HCT116 (cell line): ENCODE measurements at regions not wholly inside any gene's neighbourhood (a gene's known extent, or its start where the extent isn't known, plus 50 kb on each side); places are given as distances from the start of the nearest gene placed in this dataset.

Experiments used
- ATAC-seq: fragments of 200-7000 bp; cut with Tn5 transposase; 2 replicates; pipeline ENCODE4 v1.9.1; 2020; ENCODE audit warnings: mild to moderate bottlenecking, moderate library complexity
- BruUV-seq: library from RNA; stranded (reverse); fragments of 400-500 nt; replicated peaks from 2 replicates; lab custom pipeline; 2021; lab: Mats Ljungman, UMichigan
- CTCF ChIA-PET: fragments of 300-600 bp; sonication (Branson Sonifier 250); formaldehyde crosslinking; loops from one replicate; lab custom pipeline; 2021; ENCODE audit warnings: antibody characterized with exemption; lab: Charles Lee
- POLR2A ChIA-PET: fragments of 300-600, 350-600 bp; sonication (Branson Sonifier 250); formaldehyde crosslinking; loops from one replicate; lab custom pipeline; 2021; ENCODE audit warnings: antibody characterized with exemption; lab: Charles Lee
- RAD21 ChIA-PET, 2 experiments: fragments of 300-600 bp; sonication (Branson Sonifier 250); formaldehyde crosslinking; loops; one replicate each; lab custom pipeline; 2023; ENCODE audit warnings: low total read pairs in 2 of 2; ENCODE audit not compliant: uncharacterized antibody in 2 of 2, unreplicated experiment in 2 of 2, low non-redundant PET in 1 of 2; lab: Charles Lee
- DNase-seq: peaks from one replicate; pipeline ENCODE4 v3.0.0-alpha.2; 2010; ENCODE audit warnings: low read depth, low spot score
- H2AFZ ChIP-seq: fragments of 200-600 bp; shearing (Covaris generic), sonication (generic); 2 replicates; pipeline ENCODE4 v1.6.1; 2017; ENCODE audit warnings: low read depth, mixed run types, mixed read lengths, antibody characterized with exemption, low read length; ENCODE audit not compliant: poor library complexity, severe bottlenecking
- H3K27ac ChIP-seq: 2 replicates; pipeline ENCODE4 v1.5.1; 2012; ENCODE audit warnings: low read depth, low read length
- H3K27me3 ChIP-seq: fragments of 200-600 bp; sonication (generic); 2 replicates; pipeline ENCODE4 v1.6.1; 2016; ENCODE audit warnings: mixed run types, low read length, mixed read lengths; ENCODE audit not compliant: insufficient read depth
- H3K36me3 ChIP-seq, 2 experiments: fragments of 200-500 bp in 1 of 2; fragments of 200-600 bp in 1 of 2; sonication (Bioruptor generic) in 1 of 2; sonication (generic) in 1 of 2; 2 replicates each; pipeline versions ENCODE4 v1.5.1 to v1.6.1; 2014 to 2016; ENCODE audit warnings: low read length in 2 of 2, inconsistent platforms in 1 of 2, mixed read lengths in 1 of 2, mixed run types in 1 of 2; ENCODE audit not compliant: insufficient read depth in 2 of 2, control insufficient read depth in 1 of 2
- H3K4me1 ChIP-seq, 2 experiments: fragments of 200-600 bp in 1 of 2; sonication (generic) in 1 of 2; 2 replicates each; pipeline versions ENCODE4 v1.5.1 to v1.6.1; 2012 to 2017; ENCODE audit warnings: low read length in 2 of 2, inconsistent platforms in 1 of 2, mild to moderate bottlenecking in 1 of 2, mixed read lengths in 1 of 2, mixed run types in 1 of 2, moderate library complexity in 1 of 2; ENCODE audit not compliant: insufficient read depth in 2 of 2, control insufficient read depth in 1 of 2
- H3K4me2 ChIP-seq: fragments of 200-600 bp; sonication (generic); 2 replicates; pipeline ENCODE4 v1.6.1; 2017; ENCODE audit warnings: mixed run types, low read length, mixed read lengths
- H3K4me3 ChIP-seq, 2 experiments: fragments of 200-600 bp in 1 of 2; sonication (generic) in 1 of 2; replicated peaks in 1 of 2; 2 replicates each; pipeline ENCODE4 v1.5.1; 2011 to 2016; ENCODE audit warnings: low read length in 2 of 2, control low read depth in 1 of 2, low read depth in 1 of 2, mild to moderate bottlenecking in 1 of 2, mixed read lengths in 1 of 2, mixed run types in 1 of 2
- H3K79me2 ChIP-seq: fragments of 200-600 bp; sonication (generic); 2 replicates; pipeline ENCODE4 v1.6.1; 2017; ENCODE audit warnings: mild to moderate bottlenecking, mixed run types, low read length, moderate library complexity, mixed read lengths; ENCODE audit not compliant: insufficient read depth
- H3K9ac ChIP-seq: fragments of 200-600 bp; sonication (generic); 2 replicates; pipeline ENCODE4 v1.6.1; 2016; ENCODE audit warnings: low read length, mixed read lengths
- H3K9me2 ChIP-seq: fragments of 200-600 bp; sonication (generic), shearing (Covaris generic); 2 replicates; pipeline ENCODE4 v1.6.1; 2017; ENCODE audit warnings: mixed run types, mild to moderate bottlenecking, moderate library complexity; ENCODE audit not compliant: insufficient read depth
- H3K9me3 ChIP-seq, 2 experiments: fragments of 200-500 bp in 1 of 2; fragments of 200-600 bp in 1 of 2; sonication (Bioruptor generic) in 1 of 2; sonication (generic) in 1 of 2; 2 replicates each; pipeline ENCODE4 v1.6.1; 2014 to 2017; ENCODE audit warnings: low read length in 2 of 2, mixed read lengths in 2 of 2, inconsistent platforms in 1 of 2, low read depth in 1 of 2, mild to moderate bottlenecking in 1 of 2, mixed run types in 1 of 2, moderate library complexity in 1 of 2; ENCODE audit not compliant: control insufficient read depth in 1 of 2, insufficient read depth in 1 of 2
- H4K20me1 ChIP-seq: fragments of 200-600 bp; sonication (generic), shearing (Covaris generic); 2 replicates; pipeline ENCODE4 v1.6.1; 2017; ENCODE audit warnings: mixed run types, mild to moderate bottlenecking, moderate library complexity; ENCODE audit not compliant: insufficient read depth
- CBX3 ChIP-seq: IDR thresholded peaks from 2 replicates; pipeline ENCODE4 v1.6.1; 2012; ENCODE audit warnings: low read depth
- CEBPB ChIP-seq: IDR thresholded peaks from 2 replicates; pipeline ENCODE4 v1.6.1; 2012; ENCODE audit warnings: low read depth
- CTCF ChIP-seq, 3 experiments: fragments of 200-600 bp in 1 of 3; sonication (generic) in 1 of 3; IDR thresholded peaks in 2 of 3; conservative IDR thresholded peaks in 1 of 3; 2 replicates each; pipeline ENCODE4 v1.5.1; 2012 to 2017; ENCODE audit warnings: low read depth in 2 of 3, low read length in 2 of 3, antibody characterized with exemption in 1 of 3, borderline replicate concordance in 1 of 3, control low read depth in 1 of 3, mild to moderate bottlenecking in 1 of 3, mixed read lengths in 1 of 3, mixed run types in 1 of 3, moderate library complexity in 1 of 3; ENCODE audit not compliant: insufficient read depth in 1 of 3
- ELF1 ChIP-seq: IDR thresholded peaks from 2 replicates; pipeline ENCODE4 v1.6.1; 2012; ENCODE audit warnings: low read depth, borderline replicate concordance
- EZH2 ChIP-seq: fragments of 200-600 bp; sonication (generic); IDR thresholded peaks from 2 replicates; pipeline ENCODE4 v1.6.1; 2017; ENCODE audit warnings: antibody characterized with exemption, mixed run types
- FOSL1 ChIP-seq: IDR thresholded peaks from 2 replicates; pipeline ENCODE4 v1.6.1; 2012; ENCODE audit warnings: low read depth
- JUND ChIP-seq: IDR thresholded peaks from 2 replicates; pipeline ENCODE4 v1.6.1; 2012
- MAX ChIP-seq: IDR thresholded peaks from 2 replicates; pipeline ENCODE4 v1.6.1; 2012
- POLR2A ChIP-seq: IDR thresholded peaks from 2 replicates; pipeline ENCODE4 v1.7.0; 2011; ENCODE audit warnings: borderline replicate concordance; ENCODE audit not compliant: insufficient read depth, insufficient read length; ENCODE audit errors: extremely low read depth
- POLR2AphosphoS5 ChIP-seq: IDR thresholded peaks from 2 replicates; pipeline ENCODE4 v1.6.1; 2011; ENCODE audit warnings: mild to moderate bottlenecking, low read depth, low read length, moderate library complexity
- REST ChIP-seq: IDR thresholded peaks from 2 replicates; pipeline ENCODE4 v1.6.1; 2012; ENCODE audit warnings: low read depth
- SIN3A ChIP-seq: IDR thresholded peaks from 2 replicates; pipeline ENCODE4 v1.6.1; 2012; ENCODE audit warnings: low read depth
- SP1 ChIP-seq: IDR thresholded peaks from 2 replicates; pipeline ENCODE4 v1.6.1; 2012; ENCODE audit warnings: low read depth
- SRF ChIP-seq: IDR thresholded peaks from 2 replicates; pipeline ENCODE4 v1.6.1; 2012; ENCODE audit warnings: low read depth
- YY1 ChIP-seq: IDR thresholded peaks from 2 replicates; pipeline ENCODE4 v1.6.1; 2011; ENCODE audit warnings: low read length, low read depth, moderate library complexity, mild to moderate bottlenecking; ENCODE audit not compliant: insufficient replicate concordance; ENCODE audit errors: extremely low read depth
- ZFX ChIP-seq: fragments of 450-650 bp; IDR thresholded peaks from 2 replicates; pipeline ENCODE4 v1.6.1; 2017
- ZNF274 ChIP-seq: fragments of 200-500 bp; sonication (Bioruptor generic); IDR thresholded peaks from 2 replicates; pipeline ENCODE4 v1.6.1; 2014; ENCODE audit warnings: mild to moderate bottlenecking, low read depth, low read length, inconsistent platforms
- intact Hi-C: fragments of 100-400 bp; cut with micrococcal nuclease; formaldehyde crosslinking; loops from 2 replicates; pipeline ENCODE4 v1.10.0; 2022
- TF ChIP-seq, protein P1 (sequence below): IDR thresholded peaks from 2 replicates; pipeline ENCODE4 v1.6.1; 2012

DNA sequence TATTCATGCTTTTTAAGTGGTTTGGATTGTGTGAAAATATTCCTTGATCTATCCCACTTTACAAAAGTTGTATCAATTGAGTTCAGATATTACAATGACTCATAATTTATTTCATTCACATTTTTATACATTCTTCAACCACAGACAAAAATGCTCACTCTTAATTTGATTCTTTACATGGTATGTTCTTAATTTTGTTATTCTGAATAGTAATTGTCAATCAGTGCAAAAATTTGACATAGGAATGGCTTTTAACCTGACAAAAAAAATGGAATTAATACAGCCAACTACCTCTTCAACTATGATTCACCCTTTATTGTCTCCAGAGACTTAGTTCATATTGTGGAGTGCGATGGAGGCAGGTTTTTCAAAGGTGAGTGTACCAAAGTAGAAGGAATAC lies 1002.4 kb upstream of the ADGRL4 start:
- no TSS peak for BruUV-seq
- ATAC-seq = no peak
- Histone ChIP-seq H3K79me2 (no peaks in the 10 kb centered on the region), H3K9ac (no peak overlapping the region), H3K4me2 (no peak overlapping the region), H3K36me3 (no peaks in the 10 kb centered on the region), H3K27me3 (no peaks in the 10 kb centered on the region), H3K4me3 (no peak overlapping the region), H3K4me1 (no peaks in the 10 kb centered on the region), H2AFZ (no peak overlapping the region), H3K9me2 (no peaks in the 10 kb centered on the region), H4K20me1 (no peaks in the 10 kb centered on the region), H3K27ac (no peak overlapping the region), H3K9me3 (no peaks in the 10 kb centered on the region; a peak in 1 of 4 replicates)
- POLR2A ChIA-PET = no interaction called here
- TF ChIP-seq SP1 = no peak
- TF ChIP-seq, protein P1, sequence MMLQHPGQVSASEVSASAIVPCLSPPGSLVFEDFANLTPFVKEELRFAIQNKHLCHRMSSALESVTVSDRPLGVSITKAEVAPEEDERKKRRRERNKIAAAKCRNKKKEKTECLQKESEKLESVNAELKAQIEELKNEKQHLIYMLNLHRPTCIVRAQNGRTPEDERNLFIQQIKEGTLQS = no peak
- TF ChIP-seq POLR2A = no peak
- TF ChIP-seq CBX3 = no peak
- TF ChIP-seq ZFX = no peak
- TF ChIP-seq JUND = no peak
- TF ChIP-seq ELF1 = no peak
- TF ChIP-seq CEBPB = no peak
- DNase-seq = no peak
- CTCF ChIA-PET = no interaction called here
- intact Hi-C loops = no loop called here
- RAD21 ChIA-PET = no interaction called here

- Histone ChIP-seq H3K36me3 (no peaks in the 10 kb centered on the region), H3K27ac (no peak overlapping the region), H3K9me3 (no peaks in the 10 kb centered on the region; a peak in 1 of 4 replicates), H2AFZ (no peak overlapping the region), H3K4me2 (no peak overlapping the region), H4K20me1 (no peaks in the 10 kb centered on the region), H3K79me2 (no peaks in the 10 kb centered on the region), H3K4me3 (no peak overlapping the region), H3K27me3 (no peaks in the 10 kb centered on the region), H3K9me2 (no peaks in the 10 kb centered on the region), H3K9ac (no peak overlapping the region), H3K4me1 (no peaks in the 10 kb centered on the region)
- DNase-seq (no peak), ATAC-seq (no peak)
- intact Hi-C loops = no loop called here
- ChIA-PET CTCF (no interaction called here), POLR2A (no interaction called here), RAD21 (no interaction called here)
- BruUV-seq = no TSS peak
- no peak for TF ChIP-seq POLR2A
- no peak for TF ChIP-seq SRF
- no peak for TF ChIP-seq FOSL1
- TF ChIP-seq MAX = no peak
- TF ChIP-seq ZFX = no peak
- no peak for TF ChIP-seq JUND
- TF ChIP-seq REST = no peak
- TF ChIP-seq CEBPB = no peak
- TF ChIP-seq CTCF (IDR thresholded peaks at IDR 0.05 in 2 of 3, conservative IDR thresholded peaks at IDR 0.05 in 1 of 3; ENCODE audit: borderline replicate concordance in 1 of 3, insufficient read depth in 1 of 3, low read depth in 2 of 3, low read length in 2 of 3) = no peak
- TF ChIP-seq EZH2 = no peak
- no peak for TF ChIP-seq POLR2AphosphoS5
- no peak for TF ChIP-seq ZNF274
- TF ChIP-seq YY1 = no peak
- no peak for TF ChIP-seq SIN3A
These were observed 996.7 kb upstream of the ADGRL4 start for GRCh38 chr1:80003250-80003649.
